ENCODE measurements at regions not wholly inside any gene's neighbourhood (a gene's known extent, or its start where the extent isn't known, plus 50 kb on each side); places are given as distances from the start of the nearest gene placed in this dataset.

DNA sequence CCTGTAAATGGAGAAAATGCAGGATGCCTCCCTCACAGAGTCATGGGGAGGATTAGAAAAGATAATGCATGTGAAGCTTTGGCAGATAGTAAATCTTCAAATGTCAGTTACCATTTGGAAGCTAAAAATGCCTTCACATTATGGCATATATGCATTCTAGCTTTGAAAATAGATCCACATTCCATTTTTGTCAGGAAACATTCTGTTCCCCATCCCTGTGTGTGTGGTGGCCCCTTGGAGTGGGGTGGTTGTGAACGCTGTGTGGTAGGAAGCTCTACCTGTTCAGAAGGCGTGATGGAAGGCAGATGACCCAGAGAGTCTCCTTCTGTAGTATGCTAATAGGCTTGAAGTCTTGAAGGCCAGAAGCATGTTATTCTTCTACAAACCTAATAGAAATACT lies 242.0 kb downstream of the HAPSTR1 start:
- TF ChIP-seq, protein P1, sequence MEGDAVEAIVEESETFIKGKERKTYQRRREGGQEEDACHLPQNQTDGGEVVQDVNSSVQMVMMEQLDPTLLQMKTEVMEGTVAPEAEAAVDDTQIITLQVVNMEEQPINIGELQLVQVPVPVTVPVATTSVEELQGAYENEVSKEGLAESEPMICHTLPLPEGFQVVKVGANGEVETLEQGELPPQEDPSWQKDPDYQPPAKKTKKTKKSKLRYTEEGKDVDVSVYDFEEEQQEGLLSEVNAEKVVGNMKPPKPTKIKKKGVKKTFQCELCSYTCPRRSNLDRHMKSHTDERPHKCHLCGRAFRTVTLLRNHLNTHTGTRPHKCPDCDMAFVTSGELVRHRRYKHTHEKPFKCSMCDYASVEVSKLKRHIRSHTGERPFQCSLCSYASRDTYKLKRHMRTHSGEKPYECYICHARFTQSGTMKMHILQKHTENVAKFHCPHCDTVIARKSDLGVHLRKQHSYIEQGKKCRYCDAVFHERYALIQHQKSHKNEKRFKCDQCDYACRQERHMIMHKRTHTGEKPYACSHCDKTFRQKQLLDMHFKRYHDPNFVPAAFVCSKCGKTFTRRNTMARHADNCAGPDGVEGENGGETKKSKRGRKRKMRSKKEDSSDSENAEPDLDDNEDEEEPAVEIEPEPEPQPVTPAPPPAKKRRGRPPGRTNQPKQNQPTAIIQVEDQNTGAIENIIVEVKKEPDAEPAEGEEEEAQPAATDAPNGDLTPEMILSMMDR (IDR thresholded peaks at IDR 0.05; ENCODE audit: insufficient read depth, low read depth, low read length) = no peak
- TF ChIP-seq EZH2 (IDR thresholded peaks at IDR 0.05; ENCODE audit: insufficient read depth, low read length) = no peak
